ENCODE measurements at regions not wholly inside any gene's neighbourhood (a gene's known extent, or its start where the extent isn't known, plus 50 kb on each side); places are given as distances from the start of the nearest gene placed in this dataset.
"Not testable (repeated sequence)": the region's sequence is repeated elsewhere in the genome, so short reads cannot be mapped to it uniquely, and the experiment has no call there.

- DNase-seq = no peak
Observed at GRCh38 chr2:124967325-124967724, 942.2 kb downstream of the CNTNAP5 start.

- no peak for DNase-seq
Observed at GRCh38 chr2:124970030-124970429, 944.9 kb downstream of the CNTNAP5 start.

- no peak for DNase-seq
Observed at GRCh38 chr2:124973396-124973795, 948.3 kb downstream of the CNTNAP5 start.

GRCh38 chr2:124975224-124975623 lies 950.1 kb downstream of the CNTNAP5 start:
- no peak for DNase-seq

- DNase-seq = no peak
Observed at GRCh38 chr2:124975648-124976047, 950.6 kb downstream of the CNTNAP5 start.

GRCh38 chr2:124978597-124978996 lies 953.5 kb downstream of the CNTNAP5 start:
- DNase-seq = no peak

- no peak for DNase-seq
Observed at GRCh38 chr2:124983595-124983994, 958.5 kb downstream of the CNTNAP5 start.

- DNase-seq = no peak
Observed at GRCh38 chr2:124985270-124985669, 960.2 kb downstream of the CNTNAP5 start.

GRCh38 chr2:124986136-124986535 lies 961.0 kb downstream of the CNTNAP5 start:
- no peak for DNase-seq

- not testable (repeated sequence) for DNase-seq
Observed at GRCh38 chr2:124986870-124987269, 961.8 kb downstream of the CNTNAP5 start.

GRCh38 chr2:124987436-124987835 lies 962.3 kb downstream of the CNTNAP5 start:
- DNase-seq = not testable (repeated sequence)

- DNase-seq = no peak
Observed at GRCh38 chr2:124988111-124988510, 963.0 kb downstream of the CNTNAP5 start.

- DNase-seq = no peak
Observed at GRCh38 chr2:124988794-124989193, 963.7 kb downstream of the CNTNAP5 start.

GRCh38 chr2:124993809-124994208 lies 968.7 kb downstream of the CNTNAP5 start:
- no peak for DNase-seq

GRCh38 chr2:124995185-124995912 lies 970.3 kb downstream of the CNTNAP5 start:
- no peak for DNase-seq

- DNase-seq = no peak
Observed at GRCh38 chr2:124996406-124996805, 971.3 kb downstream of the CNTNAP5 start.

GRCh38 chr2:124999906-125000305 lies 974.8 kb downstream of the CNTNAP5 start:
- DNase-seq = no peak

GRCh38 chr2:125004106-125004800 lies 979.2 kb downstream of the CNTNAP5 start:
- DNase-seq = no peak

GRCh38 chr2:125006676-125007075 lies 981.6 kb downstream of the CNTNAP5 start:
- DNase-seq = no peak

- not testable (repeated sequence) for DNase-seq
Observed at GRCh38 chr2:125028721-125029120, 1003.6 kb downstream of the CNTNAP5 start.

GRCh38 chr2:125033871-125034270 lies 1008.8 kb downstream of the CNTNAP5 start:
- no peak for DNase-seq

- DNase-seq = no peak
Observed at GRCh38 chr2:125037135-125037653, 1012.1 kb downstream of the CNTNAP5 start.

GRCh38 chr2:125041846-125042245 lies 1016.8 kb downstream of the CNTNAP5 start:
- DNase-seq = no peak

- DNase-seq = no peak
Observed at GRCh38 chr2:125042727-125043126, 1017.6 kb downstream of the CNTNAP5 start.
